GM23248 (cell line): ENCODE measurements at regions not wholly inside any gene's neighbourhood (a gene's known extent, or its start where the extent isn't known, plus 50 kb on each side); places are given as distances from the start of the nearest gene placed in this dataset.

Experiments used
- EZH2 ChIP-seq: fragments of 200-600 bp; sonication (generic); IDR thresholded peaks from 2 replicates; pipeline ENCODE4 v1.6.1; 2018; ENCODE audit warnings: antibody characterized with exemption, mild to moderate bottlenecking; ENCODE audit not compliant: insufficient read depth, poor library complexity, severe bottlenecking
- EZH2phosphoT487 ChIP-seq: fragments of 200-600 bp; sonication (generic); IDR thresholded peaks from 2 replicates; pipeline ENCODE4 v1.6.1; 2018; ENCODE audit warnings: antibody characterized with exemption, moderate library complexity, mild to moderate bottlenecking, low read depth; ENCODE audit not compliant: insufficient read depth

- TF ChIP-seq EZH2 (no peak), EZH2phosphoT487 (no peak)
Observed at GRCh38 chr7:24466168-24466768, 107.0 kb upstream of the PALS2 start.
